Natural killer cell (primary cell): ENCODE measurements at regions not wholly inside any gene's neighbourhood (a gene's known extent, or its start where the extent isn't known, plus 50 kb on each side); places are given as distances from the start of the nearest gene placed in this dataset.

Source experiments
- ATAC-seq, 3 donors: fragments of 150-1000 bp in 2 of 3; fragments of 200-7000 bp in 1 of 3; cut with Tn5 transposase; 1 replicate in 1 of 3; 2 replicates in 2 of 3; pipeline ENCODE4 v1.10.0; 2021; ENCODE audit warnings: mild to moderate bottlenecking in 2 of 3, moderate library complexity in 2 of 3
- DNase-seq, 2 donors: peaks; one replicate each; pipeline versions ENCODE4 v3.0.0 to v3.0.0-alpha.2; 2013 to 2021; ENCODE audit warnings: mixed read lengths in 1 of 2
- H3K27ac ChIP-seq: one replicate; pipeline ENCODE4 v1.5.1; 2013; ENCODE audit warnings: mild to moderate bottlenecking, low read length
- H3K27me3 ChIP-seq: one replicate; pipeline ENCODE4 v1.6.1; 2013; ENCODE audit warnings: low read length; ENCODE audit not compliant: control insufficient read depth, insufficient read depth
- H3K36me3 ChIP-seq: one replicate; pipeline ENCODE4 v1.6.1; 2013; ENCODE audit warnings: low read length; ENCODE audit not compliant: control insufficient read depth, insufficient read depth
- H3K4me1 ChIP-seq: one replicate; pipeline ENCODE4 v1.6.1; 2013; ENCODE audit warnings: low read length; ENCODE audit not compliant: control insufficient read depth, insufficient read depth
- H3K4me3 ChIP-seq: one replicate; pipeline ENCODE4 v1.5.1; 2013; ENCODE audit warnings: low read length
- H3K9me3 ChIP-seq: one replicate; pipeline ENCODE4 v1.6.1; 2013; ENCODE audit warnings: low read length; ENCODE audit not compliant: control insufficient read depth, insufficient read depth
- H3K27ac Mint-ChIP-seq, 2 donors: one replicate each; pipeline ENCODE4 v1.8.0; 2022; ENCODE audit warnings: mild to moderate bottlenecking in 2 of 2, mixed read lengths in 2 of 2, moderate library complexity in 1 of 2
- H3K27me3 Mint-ChIP-seq, 2 donors: one replicate each; pipeline ENCODE4 v1.8.0; 2022; ENCODE audit warnings: low read depth in 2 of 2, mixed read lengths in 2 of 2
- H3K36me3 Mint-ChIP-seq: one replicate; pipeline ENCODE4 v1.8.0; 2022; ENCODE audit warnings: mixed read lengths
- H3K4me1 Mint-ChIP-seq, 2 donors: one replicate each; pipeline ENCODE4 v1.8.0; 2022; ENCODE audit warnings: mixed read lengths in 2 of 2
- H3K4me3 Mint-ChIP-seq: one replicate; pipeline ENCODE4 v1.8.0; 2022; ENCODE audit warnings: mild to moderate bottlenecking, moderate library complexity, mixed read lengths
- H3K9me3 Mint-ChIP-seq, 2 donors: one replicate each; pipeline ENCODE4 v1.8.0; 2022; ENCODE audit warnings: mixed read lengths in 2 of 2
- WGBS: methylation state at CpG from one replicate; pipeline ENCODE4 v1.1.7; 2013; ENCODE audit warnings: missing lambda C conversion rate; ENCODE audit not compliant: insufficient coverage; 5-methylcytosine and 5-hydroxymethylcytosine counted together
- intact Hi-C: fragments of 100-400 bp; cut with micrococcal nuclease; formaldehyde crosslinking; loops from one replicate; pipeline ENCODE4 v1.14.2; 2022
- TF ChIP-seq, protein P1 (sequence below): fragments of 200-600 bp; IDR thresholded peaks from one replicate; pipeline ENCODE4 v1.8.0; 2022; ENCODE audit warnings: antibody characterized with exemption

DNA sequence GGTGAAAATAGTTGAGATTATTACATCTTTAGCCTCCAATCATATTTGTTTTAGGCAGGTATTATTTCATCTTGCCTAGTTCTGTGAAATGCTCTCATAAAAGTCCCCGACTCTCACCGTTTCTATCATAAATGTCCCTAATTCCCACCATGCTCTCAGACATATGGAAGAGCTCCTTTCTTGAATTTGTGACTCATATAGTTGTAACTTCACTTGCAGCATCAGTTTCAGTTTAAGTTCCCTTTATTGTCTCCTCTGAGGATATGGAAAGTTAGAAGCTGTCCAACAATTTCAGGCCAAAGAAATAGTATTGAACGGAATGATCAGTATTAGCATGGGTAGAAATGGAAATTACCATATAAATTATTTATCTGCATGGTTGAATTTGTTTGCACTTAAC is 187.5 kb upstream of the NR4A3 start:
- DNase-seq (no peak), ATAC-seq (no peak)
- 85% methylated on average over 2 of the region's 3 CpGs for WGBS
- Mint-ChIP-seq H3K4me1 (no peaks in the 10 kb centered on the region), H3K4me3 (no peak overlapping the region), H3K27ac (no peak overlapping the region), H3K9me3 (no peaks in the 10 kb centered on the region), H3K27me3 (peaks cover 0 to 28% of the 10 kb centered on the region in 2 donors), H3K36me3 (no peaks in the 10 kb centered on the region)
- Histone ChIP-seq H3K27ac (no peak overlapping the region), H3K36me3 (no peaks in the 10 kb centered on the region), H3K4me3 (no peak overlapping the region), H3K27me3 (no peaks in the 10 kb centered on the region), H3K4me1 (no peaks in the 10 kb centered on the region), H3K9me3 (no peaks in the 10 kb centered on the region)
- intact Hi-C loops: no loop called here
- TF ChIP-seq, protein P1, sequence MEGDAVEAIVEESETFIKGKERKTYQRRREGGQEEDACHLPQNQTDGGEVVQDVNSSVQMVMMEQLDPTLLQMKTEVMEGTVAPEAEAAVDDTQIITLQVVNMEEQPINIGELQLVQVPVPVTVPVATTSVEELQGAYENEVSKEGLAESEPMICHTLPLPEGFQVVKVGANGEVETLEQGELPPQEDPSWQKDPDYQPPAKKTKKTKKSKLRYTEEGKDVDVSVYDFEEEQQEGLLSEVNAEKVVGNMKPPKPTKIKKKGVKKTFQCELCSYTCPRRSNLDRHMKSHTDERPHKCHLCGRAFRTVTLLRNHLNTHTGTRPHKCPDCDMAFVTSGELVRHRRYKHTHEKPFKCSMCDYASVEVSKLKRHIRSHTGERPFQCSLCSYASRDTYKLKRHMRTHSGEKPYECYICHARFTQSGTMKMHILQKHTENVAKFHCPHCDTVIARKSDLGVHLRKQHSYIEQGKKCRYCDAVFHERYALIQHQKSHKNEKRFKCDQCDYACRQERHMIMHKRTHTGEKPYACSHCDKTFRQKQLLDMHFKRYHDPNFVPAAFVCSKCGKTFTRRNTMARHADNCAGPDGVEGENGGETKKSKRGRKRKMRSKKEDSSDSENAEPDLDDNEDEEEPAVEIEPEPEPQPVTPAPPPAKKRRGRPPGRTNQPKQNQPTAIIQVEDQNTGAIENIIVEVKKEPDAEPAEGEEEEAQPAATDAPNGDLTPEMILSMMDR: no peak

DNA sequence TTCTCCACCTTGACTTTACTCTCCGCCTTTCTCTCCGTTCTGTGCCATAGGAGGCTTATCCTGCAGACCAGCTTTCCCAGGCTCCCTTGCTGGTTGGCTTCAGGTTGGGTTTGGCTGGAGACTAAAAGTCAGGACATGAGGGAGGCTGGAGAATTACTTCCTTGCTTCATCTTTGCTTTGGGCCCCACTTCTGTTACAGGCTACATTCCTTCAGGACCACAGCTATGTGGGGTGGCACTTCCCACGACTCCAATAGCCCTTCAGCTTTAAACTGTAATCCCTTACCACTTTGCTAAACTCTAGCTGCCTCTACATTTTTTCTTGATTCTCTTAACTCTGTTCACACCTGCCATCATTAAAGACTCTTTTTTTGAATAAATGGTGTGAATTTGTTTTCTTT is 186.7 kb upstream of the NR4A3 start:
- intact Hi-C loops: no loop called here
- peaks cover 2% of the 10 kb centered on the region for H3K27me3 ChIP-seq
- WGBS: 90% methylated on average over 3 of the region's 3 CpGs
- H3K4me3 ChIP-seq: no peak overlapping the region
- no peaks in the 10 kb centered on the region for H3K4me1 Mint-ChIP-seq
- no peak overlapping the region for H3K4me3 Mint-ChIP-seq
- H3K4me1 ChIP-seq: no peaks in the 10 kb centered on the region
- peaks cover 0 to 28% of the 10 kb centered on the region in 2 donors for H3K27me3 Mint-ChIP-seq
- no peak overlapping the region for H3K27ac Mint-ChIP-seq
- no peak overlapping the region for H3K27ac ChIP-seq
- H3K36me3 Mint-ChIP-seq: no peaks in the 10 kb centered on the region
- TF ChIP-seq, protein P1: no peak
- H3K9me3 ChIP-seq: no peaks in the 10 kb centered on the region
- no peak for ATAC-seq
- H3K36me3 ChIP-seq: no peaks in the 10 kb centered on the region
- DNase-seq: no peak
- H3K9me3 Mint-ChIP-seq: no peaks in the 10 kb centered on the region

DNA sequence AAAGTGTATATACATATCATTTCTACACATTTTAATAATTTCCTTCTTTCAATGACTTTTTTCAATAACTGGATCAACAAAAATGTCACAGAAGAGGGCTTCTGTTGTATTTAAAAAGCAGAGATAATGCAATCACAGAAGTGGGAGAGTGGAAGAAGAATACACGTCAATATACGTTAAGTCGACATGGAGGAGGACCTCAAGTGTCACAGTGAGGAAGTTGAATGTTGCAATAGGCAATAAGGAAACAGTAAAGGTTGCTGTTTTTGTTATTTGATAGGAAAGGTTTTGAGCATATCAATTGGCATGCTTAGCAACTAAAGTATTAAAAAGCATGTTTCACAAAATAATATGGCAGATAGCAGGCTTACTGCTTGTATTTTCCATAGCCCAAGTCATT is 184.0 kb upstream of the NR4A3 start:
- Mint-ChIP-seq H3K27ac (no peak overlapping the region), H3K9me3 (peaks cover 2% of the 10 kb centered on the region in 2 donors), H3K4me3 (no peak overlapping the region), H3K36me3 (no peaks in the 10 kb centered on the region), H3K27me3 (peaks cover 2 to 29% of the 10 kb centered on the region in 2 donors), H3K4me1 (no peaks in the 10 kb centered on the region)
- H3K36me3 ChIP-seq: no peaks in the 10 kb centered on the region
- no peak for DNase-seq
- WGBS: 89% methylated on average over 3 of the region's 3 CpGs
- intact Hi-C loops: no loop called here
- no peak overlapping the region for H3K4me3 ChIP-seq
- peaks cover 2% of the 10 kb centered on the region for H3K27me3 ChIP-seq
- H3K4me1 ChIP-seq: no peaks in the 10 kb centered on the region
- no peaks in the 10 kb centered on the region for H3K9me3 ChIP-seq
- no peak overlapping the region for H3K27ac ChIP-seq
- TF ChIP-seq, protein P1: no peak
- ATAC-seq: no peak

DNA sequence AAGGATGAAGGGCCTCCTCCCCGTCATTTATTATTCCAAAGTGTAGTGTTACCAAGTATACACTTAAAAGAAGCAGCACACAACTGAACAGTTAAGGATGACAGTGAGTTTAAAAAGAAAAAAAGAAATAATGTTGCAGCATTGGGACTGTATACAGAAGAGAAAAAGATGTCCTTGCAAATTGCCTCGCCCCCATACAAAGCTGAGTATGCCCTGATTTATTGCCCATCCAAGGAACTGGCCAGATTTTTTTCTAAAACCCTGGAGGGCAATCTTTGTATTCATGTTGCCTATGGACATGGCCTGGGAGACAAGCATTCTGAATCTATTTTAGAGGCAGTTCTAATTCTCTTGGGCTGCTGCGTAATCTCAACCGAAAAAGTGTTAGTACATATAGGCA is 182.7 kb upstream of the NR4A3 start:
- no peak for ATAC-seq
- Mint-ChIP-seq H3K4me1 (no peaks in the 10 kb centered on the region), H3K27ac (no peak overlapping the region), H3K4me3 (no peak overlapping the region), H3K9me3 (peaks cover 2% of the 10 kb centered on the region in 2 donors), H3K27me3 (peaks cover 2 to 32% of the 10 kb centered on the region in 2 donors), H3K36me3 (no peaks in the 10 kb centered on the region)
- Histone ChIP-seq H3K36me3 (no peaks in the 10 kb centered on the region), H3K4me3 (no peak overlapping the region), H3K4me1 (no peaks in the 10 kb centered on the region), H3K27ac (no peak overlapping the region), H3K9me3 (no peaks in the 10 kb centered on the region), H3K27me3 (peaks cover 2% of the 10 kb centered on the region)
- 100% methylated on average over 3 of the region's 4 CpGs for WGBS
- TF ChIP-seq, protein P1: no peak
- DNase-seq: no peak
- intact Hi-C loops: no loop called here
